Endothelial cell of umbilical vein (primary cell): ENCODE measurements at regions not wholly inside any gene's neighbourhood (a gene's known extent, or its start where the extent isn't known, plus 50 kb on each side); places are given as distances from the start of the nearest gene placed in this dataset.

Source experiments
- BruUV-seq: library from RNA; stranded (reverse); fragments of 400-500 nt; replicated peaks from 2 replicates; lab custom pipeline; 2021; lab: Mats Ljungman, UMichigan
- CTCF ChIA-PET: fragments of 300-600, 350-600 bp; sonication (Branson Sonifier 250); formaldehyde crosslinking; loops from one replicate; lab custom pipeline; 2021; ENCODE audit warnings: antibody characterized with exemption, inconsistent platforms; lab: Charles Lee
- POLR2A ChIA-PET: fragments of 300-600, 350-600 bp; sonication (Branson Sonifier 250); formaldehyde crosslinking; loops from one replicate; lab custom pipeline; 2021; ENCODE audit warnings: antibody characterized with exemption, inconsistent platforms; lab: Charles Lee
- DNase-seq: peaks from one replicate; pipeline ENCODE4 v3.0.0-alpha.2; 2011; ENCODE audit warnings: low read depth, low spot score
- FAIRE-seq: peaks from 2 replicates; lab custom pipeline; 2011; peaks lifted over from hg19 to GRCh38; lab: Jason Lieb, UNC
- H2AFZ ChIP-seq: 2 replicates; pipeline ENCODE4 v1.6.0; 2012; ENCODE audit warnings: low read depth, low read length, control low read depth, inconsistent platforms
- H3K27ac ChIP-seq: 2 replicates; pipeline ENCODE4 v1.5.1; 2011; ENCODE audit warnings: low read depth, mild to moderate bottlenecking, control low read depth, low read length, moderate library complexity; ENCODE audit not compliant: insufficient read depth
- H3K27me3 ChIP-seq, 2 experiments: 2 replicates each; pipeline versions ENCODE4 v1.6.0 to v1.6.1; 2011; ENCODE audit warnings: low read length in 2 of 2, mixed read lengths in 1 of 2; ENCODE audit not compliant: control insufficient read depth in 2 of 2, insufficient read depth in 2 of 2
- H3K36me3 ChIP-seq, 2 experiments: 2 replicates in 1 of 2; 3 replicates in 1 of 2; pipeline ENCODE4 v1.5.1; 2011; ENCODE audit warnings: low read length in 2 of 2, mild to moderate bottlenecking in 1 of 2, moderate library complexity in 1 of 2; ENCODE audit not compliant: control insufficient read depth in 2 of 2, insufficient read depth in 2 of 2; ENCODE audit errors: extremely low read depth in 1 of 2
- H3K4me1 ChIP-seq: 3 replicates; pipeline ENCODE4 v1.5.1; 2011; ENCODE audit warnings: mild to moderate bottlenecking, low read length; ENCODE audit not compliant: control insufficient read depth, insufficient read depth; ENCODE audit errors: extremely low read depth
- H3K4me2 ChIP-seq: 2 replicates; pipeline ENCODE4 v1.6.1; 2011; ENCODE audit warnings: low read length, control low read depth, mixed read lengths; ENCODE audit not compliant: insufficient read depth
- H3K4me3 ChIP-seq, 3 experiments: fragments of 200-600 bp in 1 of 3; sonication (generic), shearing (Covaris generic) in 1 of 3; replicated peaks in 1 of 3; 2 replicates each; pipeline ENCODE4 v1.5.1; 2011 to 2016; ENCODE audit warnings: control low read depth in 3 of 3, low read length in 3 of 3, mild to moderate bottlenecking in 2 of 3, inconsistent platforms in 1 of 3, low read depth in 1 of 3, moderate library complexity in 1 of 3; ENCODE audit not compliant: insufficient read depth in 1 of 3
- H3K79me2 ChIP-seq: 2 replicates; pipeline ENCODE4 v1.6.0; 2012; ENCODE audit warnings: low read length, inconsistent platforms; ENCODE audit not compliant: control insufficient read depth, insufficient read depth
- H3K9ac ChIP-seq: replicated peaks from 2 replicates; pipeline ENCODE3; 2011; ENCODE audit warnings: low read length, control low read depth; ENCODE audit not compliant: insufficient read depth; ENCODE audit errors: extremely low read depth
- H3K9me1 ChIP-seq: replicated peaks from 3 replicates; pipeline ENCODE4 v1.6.0; 2011; ENCODE audit warnings: mild to moderate bottlenecking, low read length; ENCODE audit not compliant: control insufficient read depth, insufficient read depth; ENCODE audit errors: extremely low read depth
- H3K9me3 ChIP-seq: replicated peaks from 2 replicates; pipeline ENCODE4 v1.5.1; 2012; ENCODE audit warnings: low read length, inconsistent platforms; ENCODE audit not compliant: control insufficient read depth, insufficient read depth
- H4K20me1 ChIP-seq: replicated peaks from 2 replicates; pipeline ENCODE3; 2011; ENCODE audit warnings: mild to moderate bottlenecking, low read length; ENCODE audit not compliant: control insufficient read depth, insufficient read depth; ENCODE audit errors: extremely low read depth
- CTCF ChIP-seq, 2 donors: IDR thresholded peaks; 1 replicate in 1 of 2; 2 replicates in 1 of 2; pipeline ENCODE4 v1.5.1; 2011; ENCODE audit warnings: low read length in 2 of 2, mild to moderate bottlenecking in 2 of 2, moderate library complexity in 2 of 2, control low read depth in 1 of 2, inconsistent platforms in 1 of 2, low read depth in 1 of 2; ENCODE audit not compliant: insufficient read depth in 1 of 2; ENCODE audit errors: extremely low read depth in 1 of 2
- EZH2 ChIP-seq: IDR thresholded peaks from 2 replicates; pipeline ENCODE4 v1.6.1; 2012; ENCODE audit warnings: borderline replicate concordance, low read depth, mild to moderate bottlenecking, moderate library complexity, low read length, inconsistent platforms; ENCODE audit not compliant: severe bottlenecking
- FOS ChIP-seq: IDR thresholded peaks from 2 replicates; pipeline ENCODE4 v1.6.1; 2011; ENCODE audit warnings: mild to moderate bottlenecking, low read length, moderate library complexity, borderline replicate concordance; ENCODE audit not compliant: insufficient read depth
- GATA2 ChIP-seq: IDR thresholded peaks from 2 replicates; pipeline ENCODE4 v1.7.0; 2011; ENCODE audit warnings: low read depth, mild to moderate bottlenecking, moderate library complexity, mixed read lengths, low read length; ENCODE audit not compliant: insufficient read length, insufficient read depth
- JUN ChIP-seq: IDR thresholded peaks from 2 replicates; pipeline ENCODE4 v1.6.1; 2011; ENCODE audit warnings: borderline replicate concordance, low read depth; ENCODE audit not compliant: insufficient read length, insufficient read depth
- MAX ChIP-seq: IDR thresholded peaks from 2 replicates; pipeline ENCODE4 v1.6.1; 2011; ENCODE audit not compliant: insufficient read depth, insufficient read length
- MYC ChIP-seq: IDR thresholded peaks from one replicate; pipeline ENCODE4 v1.6.1; 2011; ENCODE audit warnings: mild to moderate bottlenecking, low read depth, low read length
- POLR2A ChIP-seq: IDR thresholded peaks from 2 replicates; pipeline ENCODE4 v1.6.1; 2012; ENCODE audit warnings: low read depth, mild to moderate bottlenecking, control low read depth, low read length
- POLR2AphosphoS5 ChIP-seq: IDR thresholded peaks from 2 replicates; pipeline ENCODE4 v1.6.1; 2012; ENCODE audit warnings: low read depth, mild to moderate bottlenecking, control low read depth, low read length, moderate library complexity; ENCODE audit not compliant: insufficient read depth
- dilution Hi-C: fragments of 300-500 bp; cut with MboI; formaldehyde crosslinking; loops from one replicate; pipeline ENCODE4 v1.15.0; 2019; ENCODE audit warnings: low sequenced_read_pairs; ENCODE audit not compliant: extremely low pct_ligation_motif_present
- intact Hi-C: fragments of 100-400 bp; cut with micrococcal nuclease; formaldehyde crosslinking; loops from one replicate; pipeline ENCODE4 v1.10.0; 2022

- intact Hi-C loops: no loop called here
- H3K9me1 ChIP-seq: no peaks in the 10 kb centered on the region
- no peaks in the 10 kb centered on the region for H3K27me3 ChIP-seq
- H3K4me2 ChIP-seq: no peak overlapping the region
- BruUV-seq: no TSS peak
- H4K20me1 ChIP-seq: no peaks in the 10 kb centered on the region
- dilution Hi-C loops: no loop called here
- H3K4me3 ChIP-seq: no peak overlapping the region
- FAIRE-seq (no peak), DNase-seq (no peak)
- no peaks in the 10 kb centered on the region for H3K79me2 ChIP-seq
- H3K27ac ChIP-seq: no peak overlapping the region
- TF ChIP-seq MYC: no peak
- TF ChIP-seq FOS: no peak
- no peak for TF ChIP-seq POLR2A
- TF ChIP-seq JUN: no peak
- no peak for TF ChIP-seq MAX
- no peak for TF ChIP-seq CTCF (IDR thresholded peaks at IDR 0.05; ENCODE audit: extremely low read depth in 1 of 2, insufficient read depth in 1 of 2, low read depth in 1 of 2, low read length in 2 of 2)
- no peak for TF ChIP-seq POLR2AphosphoS5
- no peak for TF ChIP-seq GATA2
- no peak for TF ChIP-seq EZH2
- no peaks in the 10 kb centered on the region for H3K36me3 ChIP-seq
- no peaks in the 10 kb centered on the region for H3K4me1 ChIP-seq
- H3K9ac ChIP-seq: no peak overlapping the region
- POLR2A ChIA-PET: no interaction called here
- no peaks in the 10 kb centered on the region for H3K9me3 ChIP-seq
- CTCF ChIA-PET: interaction anchor here (0.6 to 3.5 kb wide), 2 partner anchors 11 kb away, joined by 3 to 25 read pairs; no protein-coding TSS in a partner anchor
- no peak overlapping the region for H2AFZ ChIP-seq
Measured at GRCh38 chr1:209260136-209260535, 323.4 kb upstream of the CAMK1G start.
